SH-SY5Y (cell line): ENCODE measurements at regions not wholly inside any gene's neighbourhood (a gene's known extent, or its start where the extent isn't known, plus 50 kb on each side); places are given as distances from the start of the nearest gene placed in this dataset.

Source experiments
- GATA2 ChIP-seq: IDR thresholded peaks from 2 replicates; pipeline ENCODE4 v1.6.1; 2011; ENCODE audit warnings: mild to moderate bottlenecking, low read depth, low read length
- GATA3 ChIP-seq: IDR thresholded peaks from 2 replicates; pipeline ENCODE4 v1.6.1; 2011; ENCODE audit warnings: low read depth, mild to moderate bottlenecking, low read length, moderate library complexity

DNA sequence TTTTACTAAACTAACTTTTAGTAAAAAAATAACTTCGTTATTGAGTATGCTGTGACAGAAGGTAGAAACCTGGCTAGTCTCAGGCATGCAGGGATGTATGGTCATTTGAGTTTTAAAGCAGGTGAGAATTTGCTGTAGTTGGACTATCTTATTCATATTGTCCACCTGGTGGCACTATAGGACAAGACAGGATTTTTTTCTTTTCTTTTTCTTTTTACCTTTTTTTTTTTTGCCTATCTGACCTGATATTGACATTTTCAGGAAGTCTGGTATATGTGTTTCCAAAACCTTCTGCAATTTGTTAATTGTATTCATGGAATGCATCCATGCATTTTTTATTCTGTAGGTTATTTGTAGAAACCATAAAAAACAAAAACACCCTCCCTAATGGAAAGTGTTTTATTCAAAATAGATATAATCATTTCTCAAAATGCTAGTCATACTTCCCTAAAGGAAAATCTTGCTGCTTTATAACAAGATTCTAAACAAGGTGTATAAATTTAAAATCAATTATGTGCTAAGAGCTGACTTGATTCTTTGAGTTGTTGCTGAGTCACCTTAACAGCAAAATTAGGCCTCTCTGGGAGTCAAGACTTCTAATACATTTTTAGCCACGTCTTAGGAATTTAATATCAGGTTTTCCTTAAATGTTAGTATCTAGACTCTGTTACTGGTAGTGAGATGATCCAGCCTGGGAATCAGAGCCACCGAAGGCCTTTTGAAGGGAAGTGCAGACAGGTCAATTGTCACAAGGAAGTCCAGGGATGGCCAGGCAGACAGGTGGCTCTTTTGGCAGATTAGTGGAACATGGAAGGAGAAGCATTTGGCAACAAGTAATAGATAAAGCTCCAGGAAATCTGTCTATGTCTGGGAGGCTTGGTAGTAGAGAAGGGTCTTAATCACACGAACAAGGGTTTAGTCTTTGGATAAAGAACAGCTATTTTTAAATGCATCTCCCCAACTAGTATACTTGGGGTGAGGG, 201.3 kb upstream of the GNPDA2 start:
- TF ChIP-seq GATA3 (no peak), GATA2 (no peak)

DNA sequence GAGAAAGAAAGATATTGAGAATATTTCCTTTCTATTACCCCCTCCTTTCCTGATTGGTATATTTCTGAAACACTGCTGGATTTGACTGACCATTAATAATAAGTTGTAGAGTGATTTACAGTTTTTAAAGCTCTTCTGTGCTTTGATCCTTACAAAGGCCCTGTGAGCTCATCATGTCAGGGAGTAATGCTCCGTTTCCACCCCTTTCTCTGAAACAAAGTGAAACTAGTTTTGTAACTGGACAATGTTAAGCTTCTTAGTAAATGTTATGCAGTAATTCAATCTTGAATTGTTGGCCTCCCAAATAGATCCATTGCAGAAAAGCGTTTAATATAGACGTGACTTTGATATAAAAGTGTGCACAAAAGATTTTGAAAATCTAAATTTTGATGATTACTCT, 190.1 kb upstream of the GNPDA2 start:
- TF ChIP-seq GATA3 = no peak
- no peak for TF ChIP-seq GATA2

DNA sequence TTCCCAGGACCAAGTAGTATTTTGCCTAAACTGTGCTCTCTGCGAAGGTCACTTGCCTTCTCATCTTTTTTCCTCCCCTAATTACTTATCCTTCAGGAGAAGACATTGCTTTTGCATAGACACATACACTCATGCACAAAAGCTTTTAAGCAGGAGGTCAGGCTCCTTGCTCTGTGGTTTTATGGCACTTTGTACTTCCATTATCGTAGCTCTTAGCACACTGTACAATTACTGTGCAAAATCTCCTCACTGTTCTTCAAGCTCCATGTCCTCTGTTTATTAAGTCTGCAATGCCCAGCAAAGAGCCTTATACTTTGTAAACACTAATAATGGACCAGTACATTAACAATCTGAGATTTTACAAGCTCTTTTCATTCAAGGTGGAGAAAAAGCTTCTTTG, 188.4 kb upstream of the GNPDA2 start:
- TF ChIP-seq GATA2 = no peak
- no peak for TF ChIP-seq GATA3

DNA sequence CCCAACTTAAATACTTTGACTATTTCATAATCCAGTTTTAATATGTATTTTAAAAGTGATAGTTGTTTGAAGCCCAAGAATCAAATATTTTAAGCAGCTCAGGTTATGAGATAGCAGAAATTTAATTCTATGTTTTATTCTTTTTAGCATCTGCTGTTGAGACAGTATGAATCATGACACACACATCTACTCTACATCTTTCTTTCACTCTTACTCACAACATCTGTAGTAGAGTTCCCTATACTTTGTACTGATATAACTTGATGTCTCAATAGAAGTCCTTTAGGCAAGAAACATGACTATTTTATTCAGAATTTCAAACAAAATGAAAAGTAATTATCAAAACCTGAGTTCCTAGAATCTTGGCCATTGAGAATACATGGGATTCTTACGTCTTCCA, 187.9 kb upstream of the GNPDA2 start:
- TF ChIP-seq GATA2 = no peak
- TF ChIP-seq GATA3 = no peak

DNA sequence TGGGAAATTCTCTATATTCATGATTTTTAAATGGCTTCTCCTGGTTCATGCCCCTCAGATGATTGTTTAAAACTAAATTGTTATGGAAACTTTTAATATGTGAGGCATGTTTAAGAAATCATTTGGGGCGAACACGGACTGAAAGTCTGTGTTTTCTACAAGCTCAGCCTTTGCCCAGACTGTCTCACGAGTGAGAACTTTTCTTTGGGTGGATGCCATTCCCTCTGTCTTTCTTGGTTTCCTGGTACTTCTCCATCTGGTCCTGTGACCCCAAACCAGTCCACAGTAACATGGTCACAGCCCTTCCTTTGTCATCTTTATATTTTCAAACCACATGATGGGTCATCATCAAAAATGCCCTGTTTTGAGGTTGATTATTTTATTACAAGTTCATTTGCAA, 186.6 kb upstream of the GNPDA2 start:
- TF ChIP-seq GATA2 = no peak
- TF ChIP-seq GATA3 = no peak

DNA sequence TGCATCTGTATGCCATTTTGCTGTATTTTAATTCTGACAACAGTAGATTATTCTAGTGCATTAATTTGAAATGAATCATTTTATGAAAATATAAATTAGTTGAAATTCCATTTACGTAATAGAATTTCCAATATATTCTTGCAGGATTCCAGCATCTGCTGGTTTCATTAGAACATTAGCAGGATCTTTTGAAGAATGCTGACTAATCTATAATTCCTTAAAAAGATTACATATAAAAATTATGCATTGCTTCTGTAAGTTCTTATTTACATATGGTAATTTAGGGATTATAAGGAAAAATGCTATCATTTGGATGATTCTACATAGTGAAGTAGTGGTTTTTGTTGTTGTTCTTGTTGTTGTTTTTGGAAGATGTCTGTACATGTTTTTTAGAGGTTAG, 182.2 kb upstream of the GNPDA2 start:
- TF ChIP-seq GATA2 (no peak), GATA3 (no peak)

DNA sequence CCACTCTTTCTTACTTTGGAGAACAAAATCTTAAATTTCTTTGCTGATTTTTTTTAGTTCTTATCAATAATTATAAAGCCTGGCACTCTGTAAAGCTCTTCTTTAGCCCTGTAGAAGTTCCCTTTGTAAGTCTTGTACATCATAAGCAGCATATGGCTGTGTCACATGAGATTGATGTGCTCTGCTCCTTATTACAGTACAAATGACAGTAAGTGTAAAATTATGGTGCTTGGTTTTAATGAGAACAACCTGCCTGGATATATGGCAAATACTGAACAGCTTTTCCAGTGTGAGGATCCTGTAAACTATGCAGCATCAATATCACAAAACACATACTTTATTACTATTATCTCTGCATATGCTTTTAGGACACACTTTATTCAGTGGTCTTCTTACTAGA, 145.9 kb upstream of the GNPDA2 start:
- TF ChIP-seq GATA2 (no peak), GATA3 (no peak)

DNA sequence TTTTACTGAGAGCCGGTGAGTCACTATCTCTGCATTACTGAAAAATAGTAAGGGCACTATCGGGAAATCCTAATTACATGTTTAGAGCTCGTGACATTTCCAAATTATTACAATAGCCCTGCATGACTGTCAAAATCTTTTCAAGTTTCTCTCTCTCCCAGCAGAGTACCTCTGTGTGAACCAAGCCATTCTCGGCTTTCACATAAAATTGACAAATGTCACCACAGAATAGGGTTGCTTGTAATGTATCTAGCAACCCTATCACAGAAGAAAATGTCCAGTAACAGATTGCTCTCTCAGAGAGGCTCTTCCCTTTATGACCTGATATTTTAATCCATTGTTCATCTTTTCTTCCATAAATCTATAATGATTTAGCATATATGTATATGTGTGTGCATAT, 144.8 kb upstream of the GNPDA2 start:
- no peak for TF ChIP-seq GATA3
- TF ChIP-seq GATA2 = no peak

DNA sequence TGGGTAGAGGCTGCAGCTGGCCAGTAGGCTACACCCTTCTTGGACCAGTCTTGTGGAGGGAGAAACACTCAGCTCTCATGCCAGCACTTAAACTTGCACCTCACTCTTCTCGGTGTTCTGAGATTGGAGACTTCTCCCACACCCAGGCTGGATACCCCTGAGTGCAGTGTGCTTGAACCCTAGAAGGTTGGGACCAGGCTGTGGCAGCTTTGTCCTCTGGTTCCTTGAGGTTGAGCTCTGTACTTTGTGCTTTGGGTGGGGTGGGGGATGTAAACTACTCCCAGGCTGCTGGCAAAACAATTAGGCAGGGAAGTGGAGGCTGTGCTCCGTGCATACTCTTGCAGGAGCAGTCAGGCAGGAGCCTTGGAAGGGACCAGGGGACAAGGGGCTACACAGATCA, 143.6 kb upstream of the GNPDA2 start:
- TF ChIP-seq GATA3 (no peak), GATA2 (no peak)

DNA sequence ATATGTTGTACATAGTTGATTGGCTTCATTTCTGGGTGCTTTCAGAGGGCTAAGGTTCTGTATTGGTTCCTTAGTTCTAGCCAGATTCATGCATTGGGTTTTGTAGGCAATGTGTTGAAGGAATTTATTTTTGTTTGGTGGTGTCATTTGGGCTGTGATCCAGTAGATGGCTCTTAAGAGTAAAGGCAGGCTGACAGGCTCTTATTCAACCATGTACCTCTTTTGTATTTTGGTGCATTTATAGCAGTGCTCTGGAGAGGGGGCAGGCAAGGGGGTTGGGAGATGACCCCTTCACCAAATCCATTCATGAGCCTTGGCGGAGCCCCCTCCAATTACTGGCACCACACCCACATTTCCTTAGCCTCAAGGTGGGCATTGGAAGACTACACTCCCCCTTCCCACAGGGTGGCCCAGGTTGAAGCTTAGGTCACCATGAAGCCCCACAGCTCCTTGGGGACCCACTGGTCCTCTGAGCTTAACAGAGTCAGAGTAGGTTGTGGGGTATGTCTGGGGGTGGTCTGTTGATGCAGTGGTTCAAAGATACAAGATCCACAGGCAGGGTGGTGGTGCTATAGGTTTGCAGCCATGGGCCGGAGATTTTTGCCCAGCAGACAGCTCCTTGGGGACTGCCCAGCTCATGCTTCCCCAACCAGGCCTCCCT, 143.0 kb upstream of the GNPDA2 start:
- no peak for TF ChIP-seq GATA3
- TF ChIP-seq GATA2 = no peak

DNA sequence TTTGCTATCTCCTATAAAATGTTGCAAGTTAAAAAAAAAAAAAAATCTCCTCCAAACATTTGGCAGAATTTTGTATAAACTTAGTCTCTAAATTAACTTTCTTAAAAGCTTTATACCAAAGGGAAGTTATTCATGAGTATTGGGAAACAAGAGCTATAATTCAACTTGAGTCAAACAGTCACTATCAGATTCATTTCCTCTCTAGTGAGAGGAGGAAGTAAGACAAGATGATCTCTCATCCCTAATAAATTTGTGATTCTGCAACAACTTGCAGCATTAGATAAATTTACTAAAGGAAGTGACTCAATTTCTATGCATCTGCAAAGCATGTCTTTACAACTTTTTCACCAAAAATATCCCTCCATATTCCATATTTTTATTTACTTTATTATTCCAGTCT, 135.4 kb upstream of the GNPDA2 start:
- TF ChIP-seq GATA2 (no peak), GATA3 (no peak)

DNA sequence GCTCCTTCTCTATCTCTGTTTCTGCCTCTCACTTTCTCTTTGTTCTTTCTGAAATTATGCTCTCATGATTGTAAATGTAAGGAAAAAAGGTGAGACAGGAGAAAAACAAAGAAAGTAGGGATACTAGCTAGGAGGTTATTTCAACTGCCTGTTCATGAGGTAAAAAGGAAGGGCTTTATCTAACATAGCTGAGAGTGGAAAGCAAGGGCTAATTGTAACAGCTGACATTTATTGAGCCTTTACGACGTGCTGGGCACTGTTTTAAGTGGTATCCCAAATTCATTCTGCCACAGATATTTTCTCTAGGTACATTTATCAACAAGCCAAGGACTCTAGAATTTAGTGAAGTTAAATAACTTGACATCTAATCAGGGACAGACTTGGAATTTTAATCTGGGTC, 133.1 kb upstream of the GNPDA2 start:
- TF ChIP-seq GATA3 = no peak
- TF ChIP-seq GATA2 = no peak

DNA sequence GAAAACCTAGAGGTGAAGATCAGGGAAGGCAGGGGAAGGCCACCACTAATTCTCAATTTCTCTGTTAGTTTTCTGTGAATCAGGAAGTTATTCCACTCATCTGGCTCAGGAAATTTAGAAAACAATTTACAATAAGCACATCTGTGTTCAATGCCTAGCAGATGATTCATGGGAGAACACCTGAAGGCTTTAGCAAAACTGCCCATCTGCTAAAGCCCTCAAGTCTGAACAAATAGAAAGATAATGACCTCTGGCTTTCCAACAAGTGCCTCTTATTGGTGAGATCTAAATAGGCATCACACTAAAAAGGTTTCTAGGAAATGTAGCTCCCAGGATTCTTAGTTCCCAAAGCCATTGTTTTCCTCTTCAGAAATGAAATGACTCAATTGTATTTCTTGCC, 122.1 kb upstream of the GNPDA2 start:
- TF ChIP-seq GATA2 (no peak), GATA3 (no peak)

DNA sequence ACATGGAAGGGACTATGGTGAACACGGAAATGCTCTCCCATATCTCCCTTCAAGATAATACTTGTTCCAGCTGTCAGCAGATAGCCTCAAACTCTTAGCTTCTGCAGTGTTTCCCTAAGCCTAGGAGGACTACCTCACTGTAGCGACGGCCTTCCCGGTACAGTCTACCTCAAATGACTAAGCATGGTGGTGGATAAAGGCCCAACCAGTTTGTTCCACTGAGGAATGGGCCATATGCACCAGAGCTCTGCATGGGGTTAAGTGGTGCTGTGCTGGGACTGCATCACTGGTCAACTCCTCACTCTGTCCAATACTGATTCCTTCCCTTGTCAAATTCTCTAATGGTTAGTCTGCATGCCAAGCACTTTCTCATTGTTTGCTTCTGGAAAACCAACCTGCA, 119.6 kb upstream of the GNPDA2 start:
- TF ChIP-seq GATA2 = no peak
- TF ChIP-seq GATA3 = no peak

DNA sequence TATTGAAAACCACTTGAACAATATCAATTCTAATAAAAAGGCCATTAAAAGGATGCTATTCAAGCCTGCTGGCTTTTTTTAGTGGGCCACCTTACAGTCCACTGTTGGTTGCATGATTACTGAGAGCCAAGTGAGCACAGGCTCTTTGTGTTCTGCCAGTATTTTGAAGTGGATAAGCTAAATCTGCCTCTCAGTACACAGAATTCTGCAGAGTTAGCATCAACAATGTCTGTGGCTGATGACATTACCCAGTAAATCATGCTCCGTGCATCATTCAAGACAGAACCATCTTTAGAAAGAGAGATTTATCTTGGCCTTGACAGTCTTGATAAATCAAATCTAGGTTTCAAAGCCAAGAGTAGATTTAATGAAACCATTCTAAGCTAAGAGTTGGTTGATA, 119.0 kb upstream of the GNPDA2 start:
- no peak for TF ChIP-seq GATA2
- TF ChIP-seq GATA3 = no peak
